Mesenteric fat pad (tissue), 1 donor: ENCODE measurements at regions not wholly inside any gene's neighbourhood (a gene's known extent, or its start where the extent isn't known, plus 50 kb on each side); places are given as distances from the start of the nearest gene placed in this dataset.

Experiments
- DNase-seq: peaks from one replicate; pipeline ENCODE4 v3.0.0-alpha.2; 2020; ENCODE audit warnings: low spot score
- donor health status: DM: yes; HTN: yes; CAD: no.

- DNase-seq: no peak
These were observed 561.3 kb downstream of the IGSF11 start for GRCh38 chr3:118473343-118473742.

GRCh38 chr3:118476885-118477618 is 557.6 kb downstream of the IGSF11 start:
- DNase-seq: no peak

GRCh38 chr3:118477768-118478167 is 556.9 kb downstream of the IGSF11 start:
- no peak for DNase-seq

GRCh38 chr3:118478706-118479276 is 555.9 kb downstream of the IGSF11 start:
- no peak for DNase-seq

DNA sequence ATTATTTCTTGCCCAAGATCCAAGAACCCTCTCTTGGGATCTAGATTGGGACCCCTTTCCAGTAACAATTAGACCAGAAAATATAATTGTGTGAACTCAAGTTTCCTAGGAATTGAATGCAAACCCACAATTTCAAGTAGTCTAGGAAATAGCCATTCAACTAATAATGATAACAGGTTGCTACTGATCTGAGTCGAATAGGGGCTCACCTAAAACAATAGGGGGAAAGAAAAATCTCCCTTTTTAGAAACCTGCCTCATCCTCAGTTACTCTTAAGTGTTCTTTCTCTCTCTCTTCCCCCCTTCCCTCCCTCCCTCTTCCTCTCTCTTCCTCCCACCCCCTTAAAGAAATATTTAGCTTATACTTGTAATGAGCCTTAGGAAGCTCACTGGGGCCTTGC is 555.3 kb downstream of the IGSF11 start:
- DNase-seq: no peak

- DNase-seq: no peak
These were observed 554.4 kb downstream of the IGSF11 start for GRCh38 chr3:118480101-118480860.

DNA sequence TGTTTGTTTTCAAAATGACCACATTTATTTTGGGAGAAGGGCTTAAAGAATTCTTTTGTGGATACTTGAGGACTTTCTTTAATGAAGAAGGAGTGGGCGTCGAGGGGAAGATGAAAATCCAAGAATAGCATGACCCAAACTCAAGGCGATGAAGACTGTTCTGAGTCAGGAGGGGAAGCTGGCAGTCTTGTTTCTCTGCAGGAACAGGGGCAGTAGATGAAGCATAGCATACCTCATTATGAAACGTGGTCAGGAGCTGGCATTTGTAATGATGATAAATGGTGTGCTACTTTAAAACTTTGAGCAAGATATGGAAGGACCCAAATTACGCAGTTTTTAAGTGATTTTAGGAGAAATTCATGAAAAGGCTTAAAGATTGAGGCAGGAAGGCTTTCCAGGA is 549.0 kb downstream of the IGSF11 start:
- no peak for DNase-seq

DNA sequence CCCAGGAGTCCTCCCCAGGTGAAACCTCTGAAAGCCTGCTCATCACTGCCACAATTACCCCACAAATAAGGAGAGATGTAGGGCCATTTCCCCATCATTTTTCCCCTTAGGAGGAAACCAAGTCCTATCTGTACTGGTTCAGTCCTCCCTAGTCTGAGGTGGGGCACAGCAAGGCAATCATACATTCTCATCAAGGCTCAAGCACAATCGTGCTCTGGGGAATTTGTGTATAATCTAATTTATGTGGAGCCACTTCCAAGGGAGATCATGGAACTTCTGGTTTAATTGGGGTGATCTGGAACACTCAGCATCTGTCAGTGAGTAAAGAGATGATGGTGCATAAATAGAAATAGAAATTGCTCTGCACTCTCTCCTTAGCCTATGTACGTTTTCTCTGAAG is 546.9 kb downstream of the IGSF11 start:
- no peak for DNase-seq

- DNase-seq: no peak
These were observed 545.9 kb downstream of the IGSF11 start for GRCh38 chr3:118488732-118489131.

- no peak for DNase-seq
These were observed 539.4 kb downstream of the IGSF11 start for GRCh38 chr3:118495206-118495605.

DNA sequence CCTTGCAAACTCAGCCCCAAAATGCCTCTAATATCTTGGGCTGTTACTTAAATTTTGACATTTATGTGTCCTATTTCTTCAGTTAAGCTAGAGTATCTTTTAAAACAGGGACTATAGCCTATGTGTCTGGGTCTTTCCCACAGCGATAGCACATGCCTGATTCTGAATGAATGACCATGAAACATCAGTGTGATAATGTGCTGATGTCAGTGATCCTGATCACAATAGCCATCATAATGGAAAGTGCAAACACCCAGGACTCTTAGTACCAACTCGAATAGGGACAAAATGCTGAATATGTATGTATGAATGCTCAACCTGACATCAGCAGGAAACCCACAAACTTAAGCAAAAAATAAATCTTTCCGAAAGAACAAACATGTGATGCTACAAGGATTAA is 537.4 kb downstream of the IGSF11 start:
- DNase-seq: no peak

- no peak for DNase-seq
These were observed 533.5 kb downstream of the IGSF11 start for GRCh38 chr3:118501152-118501551.

- no peak for DNase-seq
These were observed 529.7 kb downstream of the IGSF11 start for GRCh38 chr3:118504906-118505305.

DNA sequence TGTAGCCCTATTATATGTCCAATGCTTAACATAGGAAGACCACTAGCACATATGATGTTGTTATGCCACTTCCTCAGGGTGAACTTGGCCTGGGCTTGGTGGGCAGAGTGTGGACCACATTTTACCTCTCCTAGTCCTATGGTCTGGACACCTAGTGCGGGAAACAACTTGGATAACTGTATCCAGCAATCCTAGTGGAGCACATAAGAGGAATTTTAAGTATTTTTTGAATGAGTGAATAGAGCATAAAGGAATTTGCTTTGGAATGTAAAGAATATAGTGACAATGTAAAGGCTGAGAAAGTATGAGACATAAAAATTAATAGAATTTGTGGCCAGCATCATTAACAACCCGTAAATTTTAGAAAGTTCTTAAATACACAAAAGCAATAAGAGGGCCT is 528.9 kb downstream of the IGSF11 start:
- DNase-seq: no peak

DNA sequence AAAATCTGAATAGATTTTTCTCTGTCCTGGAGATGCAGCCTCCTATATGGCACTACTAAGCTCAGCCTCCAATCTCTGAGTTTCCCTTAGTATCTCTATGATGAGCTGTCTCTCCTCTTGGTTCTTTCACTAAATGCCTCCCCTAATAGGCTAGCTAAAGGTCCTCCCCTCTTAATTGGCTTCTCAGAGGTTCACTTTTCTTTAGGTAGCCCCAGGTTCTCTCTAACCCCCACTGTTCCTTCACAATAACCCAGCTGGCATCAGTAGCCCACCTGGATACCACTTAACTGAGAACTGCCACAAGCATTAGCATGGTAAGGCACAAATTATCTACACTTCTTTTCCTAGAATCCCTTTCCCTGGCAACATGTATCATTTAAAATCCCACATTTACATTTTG is 523.2 kb downstream of the IGSF11 start:
- no peak for DNase-seq

- DNase-seq: no peak
These were observed 522.3 kb downstream of the IGSF11 start for GRCh38 chr3:118512301-118512700.

DNA sequence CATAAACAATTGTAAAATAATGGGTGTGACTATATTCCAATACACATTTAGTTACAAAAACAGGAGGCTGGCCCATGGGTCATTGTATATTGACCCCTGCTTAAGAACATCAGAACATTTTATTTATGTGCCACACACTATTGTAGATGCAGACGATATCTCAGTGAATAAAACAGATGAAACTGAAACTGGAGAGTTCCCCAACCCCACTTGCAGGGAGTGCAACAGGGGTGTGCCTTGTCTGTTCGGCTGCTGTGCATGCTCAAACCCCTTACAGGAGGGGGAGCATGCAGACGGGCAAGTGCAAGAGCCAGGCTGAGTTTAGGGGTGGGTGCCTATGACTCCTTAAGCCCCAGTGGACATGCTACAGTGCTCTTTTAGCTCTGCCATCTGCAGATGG is 509.6 kb downstream of the IGSF11 start:
- no peak for DNase-seq

DNA sequence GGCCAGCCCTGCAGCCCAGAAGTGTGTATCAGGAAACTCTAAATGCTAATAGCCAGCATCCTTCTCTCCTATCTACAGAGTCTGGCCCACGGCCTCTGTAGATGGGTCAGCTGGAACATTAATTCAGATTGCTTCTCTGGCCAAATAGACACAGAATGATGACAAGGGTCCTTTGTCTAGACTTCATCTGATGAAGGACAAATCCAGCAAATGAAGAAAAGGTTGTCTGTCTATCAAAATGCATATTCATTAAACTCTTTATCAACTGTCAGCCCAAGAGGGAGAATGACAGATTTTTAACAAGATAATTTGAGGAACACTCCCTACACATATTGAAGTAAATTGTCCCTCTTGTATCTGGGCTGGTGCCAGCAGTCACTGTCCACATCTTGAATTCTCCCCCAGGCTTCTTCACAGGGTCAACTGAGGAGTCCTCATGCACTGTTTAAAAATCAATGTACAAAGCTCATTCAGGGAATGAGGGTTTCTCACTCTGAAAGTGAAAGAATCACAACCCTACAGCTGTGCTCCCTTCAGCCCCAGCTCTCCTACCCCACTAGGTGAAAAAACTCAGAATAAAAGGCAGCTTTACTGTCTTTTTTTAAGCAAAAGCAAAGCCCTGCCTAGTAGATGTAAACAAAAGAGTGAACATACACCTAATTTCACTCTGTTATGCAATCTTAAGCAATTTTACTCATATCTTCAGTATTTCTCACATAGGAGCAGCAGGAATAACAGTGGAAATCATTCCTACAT is 507.7 kb downstream of the IGSF11 start:
- no peak for DNase-seq

DNA sequence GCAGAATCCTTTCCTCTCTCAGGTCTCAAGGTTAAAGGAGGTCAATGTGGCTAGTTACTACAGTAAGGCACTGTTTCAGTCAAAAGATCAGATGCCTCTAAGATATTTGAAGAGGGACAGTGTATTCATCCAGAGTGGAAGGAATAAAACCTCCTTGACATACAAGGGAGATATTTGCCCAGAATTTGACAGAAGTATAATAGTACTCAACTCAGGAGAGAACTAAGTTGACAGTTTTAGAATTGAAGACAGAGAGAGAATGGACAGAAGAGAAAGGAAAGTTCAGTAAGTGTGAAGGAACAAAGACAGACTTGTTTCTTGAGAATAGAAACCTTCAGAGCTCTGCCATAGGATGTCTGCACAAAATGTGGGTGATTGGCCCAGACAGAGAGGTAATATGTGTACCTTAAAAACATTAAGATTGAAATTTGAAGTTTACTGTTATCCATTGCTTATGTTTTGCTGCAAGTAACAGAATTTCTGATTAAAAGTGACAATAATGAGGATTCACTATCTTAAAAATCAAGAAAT is 507.1 kb downstream of the IGSF11 start:
- DNase-seq: no peak

DNA sequence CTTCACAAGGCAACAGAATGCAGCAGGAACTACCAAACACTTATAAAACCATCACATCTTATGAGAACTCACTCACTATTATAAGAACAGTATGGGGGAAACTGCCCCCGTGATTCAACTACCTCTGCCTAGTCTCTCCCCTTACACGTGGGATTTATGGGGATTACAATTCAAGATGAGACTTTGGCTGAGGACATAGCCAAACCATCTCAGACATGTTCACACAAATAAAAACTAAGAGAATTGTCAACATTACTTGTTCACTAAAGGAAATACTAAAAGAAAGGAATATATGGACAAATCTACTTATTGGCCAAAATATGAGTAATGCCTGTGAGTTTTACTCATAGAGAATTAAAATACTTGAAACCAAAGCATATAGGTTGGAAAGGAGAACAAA is 505.1 kb downstream of the IGSF11 start:
- DNase-seq: no peak

DNA sequence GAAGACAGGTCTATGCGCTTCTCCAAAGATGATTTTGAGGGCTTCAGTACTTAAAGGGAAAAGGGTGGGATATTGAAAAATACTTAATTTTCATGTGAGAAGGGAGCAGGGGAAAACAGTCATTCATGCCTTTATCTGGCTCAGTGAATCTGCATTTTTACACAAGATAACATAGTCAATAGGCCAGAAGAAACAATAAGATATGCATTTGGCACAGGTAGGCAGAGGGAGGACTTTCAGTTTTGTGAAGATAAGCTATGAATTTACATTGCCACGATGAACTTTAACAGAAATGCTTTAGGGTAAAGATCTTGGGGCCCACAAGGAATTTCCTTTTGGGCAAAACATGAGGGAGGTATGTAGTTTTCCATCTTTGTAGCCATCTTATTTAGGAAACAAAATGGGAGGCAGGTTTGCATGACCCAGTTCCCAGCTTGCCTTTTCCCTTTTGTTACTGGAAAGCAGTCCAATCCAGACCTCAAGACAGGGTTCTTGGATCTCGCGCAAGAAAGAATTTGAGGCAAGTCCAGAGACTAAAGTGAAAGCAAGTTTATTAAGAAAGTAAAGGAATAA is 504.2 kb downstream of the IGSF11 start:
- DNase-seq: no peak
